Activated naive CD8-positive, alpha-beta T cell treated with anti-CD3 and anti-CD28 coated beads, Interleukin-2, amount 10 ng/mL, durations not matched to agents 7 days and 5 days (primary cell): ENCODE measurements at regions not wholly inside any gene's neighbourhood (a gene's known extent, or its start where the extent isn't known, plus 50 kb on each side); places are given as distances from the start of the nearest gene placed in this dataset.

Experiments used
- ATAC-seq: fragments of 150-1000 bp; cut with Tn5 transposase; one replicate; pipeline ENCODE4 v1.10.0; 2021; ENCODE audit warnings: low read depth, moderate library complexity
- POLR2A ChIA-PET: fragments of 350-600 bp; sonication (Branson Sonifier 250); formaldehyde crosslinking; loops from one replicate; lab custom pipeline; 2021; ENCODE audit warnings: antibody characterized with exemption; lab: Charles Lee
- DNase-seq: peaks from one replicate; pipeline ENCODE4 v3.0.0; 2021
- H3K27ac Mint-ChIP-seq: one replicate; pipeline ENCODE4 v1.8.0; 2022; ENCODE audit warnings: mild to moderate bottlenecking, mixed read lengths
- H3K27me3 Mint-ChIP-seq: one replicate; pipeline ENCODE4 v1.8.0; 2022; ENCODE audit warnings: mild to moderate bottlenecking, moderate library complexity, mixed read lengths
- H3K36me3 Mint-ChIP-seq: one replicate; pipeline ENCODE4 v1.8.0; 2021; ENCODE audit warnings: mild to moderate bottlenecking, mixed read lengths
- H3K4me1 Mint-ChIP-seq: one replicate; pipeline ENCODE4 v1.8.0; 2021; ENCODE audit warnings: mixed read lengths
- H3K4me3 Mint-ChIP-seq: one replicate; pipeline ENCODE4 v1.8.0; 2022; ENCODE audit warnings: mild to moderate bottlenecking, moderate library complexity, mixed read lengths
- H3K9me3 Mint-ChIP-seq: one replicate; pipeline ENCODE4 v1.8.0; 2021; ENCODE audit warnings: mixed read lengths

DNA sequence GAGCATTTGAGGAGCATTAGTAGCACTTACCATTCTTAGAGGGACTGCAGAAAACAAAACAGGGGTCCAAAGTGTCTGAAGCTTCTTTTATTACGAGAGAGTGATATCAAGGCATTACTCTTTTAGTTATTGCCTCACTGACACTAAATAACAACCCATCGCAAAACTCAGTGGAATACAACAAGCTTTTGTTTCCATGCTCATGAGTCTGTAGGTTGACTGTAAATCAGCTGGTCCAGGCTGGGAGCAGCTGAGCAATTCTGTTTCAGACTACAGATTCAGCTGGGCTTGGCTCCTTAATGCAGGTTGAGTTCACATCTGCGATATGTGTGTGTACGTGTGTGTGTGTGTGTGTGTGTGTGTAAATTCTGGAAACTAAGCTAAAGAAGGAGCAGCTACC is 501.8 kb upstream of the PKDCC start:
- no peaks in the 10 kb centered on the region for H3K36me3 Mint-ChIP-seq

DNA sequence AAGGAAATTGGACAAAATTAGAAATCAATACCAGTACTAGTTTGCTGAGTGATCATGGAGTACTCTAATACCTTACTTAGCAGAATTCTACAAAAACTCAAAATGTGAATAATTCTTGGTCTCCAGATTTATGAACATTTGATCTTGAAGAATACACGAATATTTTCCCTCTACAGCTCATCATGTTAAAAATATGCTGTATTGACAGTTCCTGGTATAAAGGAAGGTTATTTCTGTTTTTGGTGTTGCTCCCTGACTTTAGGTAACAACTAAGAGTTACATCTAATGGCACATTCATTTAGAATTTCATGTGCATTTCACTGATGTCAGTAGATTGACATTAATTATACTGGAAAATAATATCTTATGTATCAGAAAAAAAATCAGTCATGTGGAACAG is 479.2 kb upstream of the PKDCC start:
- no peak overlapping the region for H3K4me3 Mint-ChIP-seq
- DNase-seq (no peak), ATAC-seq (no peak)
- H3K27me3 Mint-ChIP-seq = no peaks in the 10 kb centered on the region
- no peak overlapping the region for H3K27ac Mint-ChIP-seq
- no peaks in the 10 kb centered on the region for H3K9me3 Mint-ChIP-seq
- H3K4me1 Mint-ChIP-seq = no peaks in the 10 kb centered on the region
- POLR2A ChIA-PET = no interaction called here
- no peaks in the 10 kb centered on the region for H3K36me3 Mint-ChIP-seq

More for the DNA sequence above, 501.8 kb upstream of the PKDCC start:
- no peak for DNase-seq
- no peaks in the 10 kb centered on the region for H3K4me1 Mint-ChIP-seq
- H3K27me3 Mint-ChIP-seq = no peaks in the 10 kb centered on the region
- H3K4me3 Mint-ChIP-seq = no peak overlapping the region
- POLR2A ChIA-PET = no interaction called here
- H3K9me3 Mint-ChIP-seq = no peaks in the 10 kb centered on the region
- H3K27ac Mint-ChIP-seq = no peak overlapping the region
- no peak for ATAC-seq

DNA sequence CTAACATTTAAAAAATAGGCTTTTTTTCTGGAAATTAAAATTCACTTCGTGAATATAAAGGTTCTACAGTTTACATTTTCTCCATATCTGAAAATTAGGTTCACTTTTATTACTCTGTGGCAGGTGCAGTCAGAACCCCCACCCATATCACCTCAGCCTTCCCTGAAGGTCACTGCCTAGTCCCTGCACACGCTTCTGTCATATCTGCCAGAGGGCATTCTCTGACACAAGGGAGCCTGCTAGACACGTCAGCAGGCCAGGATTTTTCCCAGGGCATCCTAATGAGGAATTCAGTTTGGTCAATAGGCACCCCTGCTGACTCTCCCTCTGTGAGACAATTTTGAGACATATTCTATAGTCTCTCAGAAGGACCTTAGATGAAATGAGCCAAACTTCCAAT is 475.7 kb upstream of the PKDCC start:
- POLR2A ChIA-PET = no interaction called here
- Mint-ChIP-seq H3K4me1 (no peaks in the 10 kb centered on the region), H3K27me3 (no peaks in the 10 kb centered on the region), H3K4me3 (no peak overlapping the region), H3K36me3 (no peaks in the 10 kb centered on the region), H3K27ac (no peak overlapping the region), H3K9me3 (no peaks in the 10 kb centered on the region)
- DNase-seq (no peak), ATAC-seq (no peak)

DNA sequence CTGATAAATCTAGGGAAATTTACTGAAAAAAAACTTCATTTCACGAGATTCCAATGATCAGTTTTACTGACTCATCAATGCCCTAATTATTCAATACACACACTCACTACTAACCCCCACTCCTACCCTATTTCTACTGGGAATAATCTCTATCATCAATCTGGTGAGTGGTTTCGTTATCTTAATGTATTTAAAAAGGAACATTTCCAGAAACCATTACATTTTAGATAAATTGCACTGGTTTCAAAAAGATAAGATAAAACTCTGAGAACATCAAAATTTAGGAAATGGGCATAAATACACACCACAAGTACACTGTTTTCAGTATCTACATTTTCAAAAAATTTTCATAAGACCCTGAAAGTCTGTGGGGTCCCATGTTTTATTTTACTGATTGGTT is 471.4 kb upstream of the PKDCC start:
- ATAC-seq = no peak
- no peaks in the 10 kb centered on the region for H3K9me3 Mint-ChIP-seq
- H3K27me3 Mint-ChIP-seq = no peaks in the 10 kb centered on the region
- no peaks in the 10 kb centered on the region for H3K4me1 Mint-ChIP-seq
- DNase-seq = no peak
- H3K36me3 Mint-ChIP-seq = no peaks in the 10 kb centered on the region
- H3K27ac Mint-ChIP-seq = no peak overlapping the region
- POLR2A ChIA-PET = no interaction called here
- H3K4me3 Mint-ChIP-seq = no peak overlapping the region

DNA sequence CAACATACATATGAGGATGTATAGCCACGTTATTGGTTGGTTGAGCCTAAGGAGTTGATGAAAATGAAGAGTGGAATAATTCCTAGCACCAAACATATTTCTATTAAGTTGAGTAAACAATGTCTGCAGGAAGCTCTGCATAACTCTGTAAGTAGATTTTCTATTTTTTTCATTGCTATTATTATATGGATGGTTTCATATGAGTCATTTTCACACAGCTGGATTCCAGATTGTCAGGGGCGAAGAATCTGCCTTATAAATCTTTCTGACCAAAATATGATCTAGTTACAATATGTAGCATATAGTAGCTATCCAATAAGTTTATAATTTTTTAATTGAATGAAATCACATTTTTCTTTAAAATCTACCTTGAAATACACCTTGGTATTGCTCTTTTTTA is 468.0 kb upstream of the PKDCC start:
- H3K9me3 Mint-ChIP-seq = peaks cover 13% of the 10 kb centered on the region
- no peaks in the 10 kb centered on the region for H3K4me1 Mint-ChIP-seq
- POLR2A ChIA-PET = no interaction called here
- H3K27me3 Mint-ChIP-seq = peaks cover 2% of the 10 kb centered on the region
- no peak overlapping the region for H3K4me3 Mint-ChIP-seq
- no peaks in the 10 kb centered on the region for H3K36me3 Mint-ChIP-seq
- H3K27ac Mint-ChIP-seq = no peak overlapping the region
- DNase-seq (no peak), ATAC-seq (no peak)

DNA sequence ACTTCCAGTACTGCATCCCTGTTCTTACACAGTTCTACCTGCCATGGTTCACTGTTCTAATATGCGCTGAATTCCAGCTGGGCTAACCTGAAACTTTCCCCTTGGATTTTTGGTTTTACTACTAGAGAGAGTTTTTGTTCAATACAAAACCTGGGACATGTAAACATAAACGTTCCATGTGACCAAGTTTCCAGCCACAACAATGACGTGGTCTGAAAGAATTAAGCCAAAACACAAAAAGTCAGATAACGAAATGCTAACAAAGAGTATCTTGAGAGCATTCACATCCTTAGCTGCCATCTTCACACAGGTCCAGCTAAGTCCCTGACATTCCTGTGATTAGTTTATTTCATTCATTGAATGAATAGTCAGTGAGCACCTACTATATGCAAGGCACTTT is 467.0 kb upstream of the PKDCC start:
- ATAC-seq (no peak), DNase-seq (no peak)
- Mint-ChIP-seq H3K27me3 (peaks cover 2% of the 10 kb centered on the region), H3K4me3 (no peak overlapping the region), H3K9me3 (peaks cover 13% of the 10 kb centered on the region), H3K4me1 (no peaks in the 10 kb centered on the region), H3K27ac (no peak overlapping the region), H3K36me3 (no peaks in the 10 kb centered on the region)
- POLR2A ChIA-PET = no interaction called here

DNA sequence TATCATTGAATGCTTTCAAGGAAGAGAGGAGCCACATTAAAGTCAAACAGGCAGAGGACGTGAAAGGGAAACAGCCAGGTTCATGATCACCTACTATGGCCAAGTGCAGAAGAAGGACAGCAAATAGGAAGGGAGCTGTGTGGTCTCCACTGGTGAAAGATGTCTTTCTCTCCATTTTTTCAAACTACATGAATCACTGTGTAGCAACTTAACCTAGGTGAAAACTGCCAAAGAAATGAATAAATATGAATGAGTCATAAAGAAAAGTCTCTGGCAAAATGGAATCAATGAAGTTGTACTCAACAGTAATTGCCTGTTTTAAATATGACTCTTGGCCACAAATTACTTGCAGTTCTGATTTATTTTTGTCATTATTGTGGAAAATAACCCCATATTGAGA is 452.6 kb upstream of the PKDCC start:
- POLR2A ChIA-PET = no interaction called here
- no peak overlapping the region for H3K27ac Mint-ChIP-seq
- DNase-seq (no peak), ATAC-seq (no peak)
- no peaks in the 10 kb centered on the region for H3K36me3 Mint-ChIP-seq
- H3K4me3 Mint-ChIP-seq = no peak overlapping the region
- no peaks in the 10 kb centered on the region for H3K4me1 Mint-ChIP-seq
- H3K27me3 Mint-ChIP-seq = no peaks in the 10 kb centered on the region
- no peaks in the 10 kb centered on the region for H3K9me3 Mint-ChIP-seq

DNA sequence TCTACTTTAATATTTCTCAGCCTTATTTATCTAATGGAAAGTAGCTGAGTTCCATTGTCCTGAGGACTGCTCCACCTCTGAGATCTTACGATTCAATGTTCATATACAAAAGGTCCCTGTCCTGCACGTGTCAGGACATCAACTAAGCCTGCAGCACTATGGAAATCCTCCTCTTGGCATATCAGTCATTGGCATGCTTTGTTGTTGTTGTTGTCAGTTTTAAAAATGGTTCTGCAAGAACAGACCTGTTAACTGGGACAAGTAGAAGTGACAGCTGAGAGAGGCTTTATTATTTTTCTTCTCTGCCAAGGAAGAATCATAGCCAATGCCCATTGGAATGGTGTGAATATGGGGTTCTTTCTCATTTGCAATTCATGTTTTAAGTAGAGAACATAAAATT is 450.1 kb upstream of the PKDCC start:
- no peak for ATAC-seq
- no peaks in the 10 kb centered on the region for H3K4me1 Mint-ChIP-seq
- no peak overlapping the region for H3K4me3 Mint-ChIP-seq
- no peak overlapping the region for H3K27ac Mint-ChIP-seq
- no peaks in the 10 kb centered on the region for H3K36me3 Mint-ChIP-seq
- H3K27me3 Mint-ChIP-seq = no peaks in the 10 kb centered on the region
- POLR2A ChIA-PET = no interaction called here
- DNase-seq = no peak
- H3K9me3 Mint-ChIP-seq = no peaks in the 10 kb centered on the region

DNA sequence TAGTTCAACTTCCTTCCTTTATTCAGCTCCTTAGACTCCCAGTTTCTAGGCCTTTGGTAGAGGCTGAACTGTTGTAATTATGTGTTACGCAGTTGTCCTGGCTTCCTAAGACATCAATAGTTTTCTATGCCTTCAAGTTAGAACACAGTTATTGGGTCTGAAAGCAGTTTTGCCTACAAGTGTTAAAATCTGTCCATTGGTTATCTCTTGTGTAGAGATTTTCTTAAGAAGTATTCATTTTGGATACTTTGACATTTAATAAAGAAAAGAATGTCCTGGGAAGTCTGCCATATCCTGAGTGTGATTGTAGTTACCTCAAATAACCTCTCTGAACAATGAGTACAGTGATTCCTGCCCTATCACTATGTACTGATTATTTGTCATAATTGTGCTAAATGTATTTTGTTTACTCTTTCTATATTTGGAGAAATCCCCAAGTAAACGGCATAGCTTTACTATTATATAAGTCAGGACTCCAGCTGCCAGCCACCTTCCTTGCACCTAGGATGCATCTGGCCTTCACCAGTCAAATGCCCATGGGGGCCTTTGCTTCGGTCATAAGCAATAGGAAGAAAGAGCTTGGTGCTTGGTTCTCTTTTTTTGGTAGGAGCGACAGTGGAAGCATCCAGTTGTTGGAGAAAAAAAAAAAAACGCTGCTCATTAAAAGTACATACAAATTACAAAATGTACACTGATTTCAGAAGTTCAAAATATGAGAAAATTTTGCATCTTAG is 449.5 kb upstream of the PKDCC start:
- Mint-ChIP-seq H3K4me1 (no peaks in the 10 kb centered on the region), H3K9me3 (no peaks in the 10 kb centered on the region), H3K4me3 (no peak overlapping the region), H3K27me3 (no peaks in the 10 kb centered on the region), H3K27ac (no peak overlapping the region), H3K36me3 (no peaks in the 10 kb centered on the region)
- ATAC-seq (no peak), DNase-seq (no peak)
- POLR2A ChIA-PET = no interaction called here

DNA sequence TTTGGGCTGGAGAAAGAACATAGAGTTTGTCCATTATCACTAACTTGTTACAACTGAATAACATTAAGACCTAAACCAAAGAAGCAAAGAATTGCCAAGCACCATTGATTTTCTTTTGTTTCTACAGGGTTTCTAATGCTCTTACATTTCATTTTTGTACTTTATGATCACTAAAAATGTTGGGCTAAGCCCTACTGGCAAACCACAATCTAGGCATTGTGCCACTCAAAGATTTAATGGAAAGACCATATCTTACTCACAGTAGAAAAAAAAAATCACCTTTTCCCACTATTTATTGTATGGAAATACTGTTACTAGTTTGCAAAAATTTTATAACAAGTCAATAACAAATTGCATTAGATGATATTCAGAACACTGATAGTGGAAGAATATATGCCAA is 447.4 kb upstream of the PKDCC start:
- POLR2A ChIA-PET = no interaction called here
- no peak overlapping the region for H3K4me3 Mint-ChIP-seq
- no peaks in the 10 kb centered on the region for H3K36me3 Mint-ChIP-seq
- no peaks in the 10 kb centered on the region for H3K27me3 Mint-ChIP-seq
- ATAC-seq (no peak), DNase-seq (no peak)
- H3K9me3 Mint-ChIP-seq = no peaks in the 10 kb centered on the region
- no peak overlapping the region for H3K27ac Mint-ChIP-seq
- no peaks in the 10 kb centered on the region for H3K4me1 Mint-ChIP-seq

DNA sequence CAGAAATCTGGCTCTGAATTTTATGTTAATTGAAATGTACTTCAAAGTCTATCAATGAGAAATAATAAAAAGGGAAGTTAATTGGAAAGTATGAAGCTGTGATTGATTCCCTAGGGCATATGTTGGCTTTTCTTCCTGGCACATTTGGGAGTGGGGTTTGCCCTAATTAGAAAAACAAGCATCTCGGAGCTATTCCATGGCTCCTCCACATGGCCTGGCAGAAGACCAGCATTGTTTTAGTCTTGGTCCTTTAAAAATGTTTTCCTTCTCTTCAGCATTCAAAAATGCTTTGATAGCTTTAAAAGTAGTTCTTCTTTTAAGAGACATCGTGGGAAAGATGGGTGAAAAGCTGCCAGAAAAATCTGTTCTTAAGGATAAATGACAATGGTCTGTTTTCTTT is 445.5 kb upstream of the PKDCC start:
- Mint-ChIP-seq H3K4me3 (no peak overlapping the region), H3K27ac (no peak overlapping the region), H3K27me3 (no peaks in the 10 kb centered on the region), H3K9me3 (no peaks in the 10 kb centered on the region), H3K36me3 (no peaks in the 10 kb centered on the region), H3K4me1 (no peaks in the 10 kb centered on the region)
- DNase-seq (no peak), ATAC-seq (no peak)
- POLR2A ChIA-PET = no interaction called here

DNA sequence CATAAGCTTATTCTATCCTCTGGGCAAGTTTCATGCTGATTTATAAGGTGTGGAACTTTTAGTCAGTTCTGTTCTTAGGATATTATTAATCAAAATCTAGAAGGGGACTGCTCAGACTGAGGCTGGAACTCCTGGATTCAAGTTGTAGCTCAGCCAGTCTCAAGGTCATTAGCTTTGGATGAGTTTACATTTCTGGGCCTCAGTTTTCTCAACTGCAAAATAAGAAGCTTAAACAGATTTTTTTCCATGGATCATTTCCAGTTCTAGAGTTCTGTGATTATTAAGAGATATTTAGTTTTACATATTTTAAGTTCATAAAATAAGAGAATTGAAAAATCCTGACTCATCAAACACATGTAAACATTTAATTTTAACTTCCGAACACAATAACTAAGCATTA is 442.5 kb upstream of the PKDCC start:
- no peaks in the 10 kb centered on the region for H3K36me3 Mint-ChIP-seq
- DNase-seq (no peak), ATAC-seq (no peak)
- H3K27ac Mint-ChIP-seq = no peak overlapping the region
- no peaks in the 10 kb centered on the region for H3K4me1 Mint-ChIP-seq
- POLR2A ChIA-PET = no interaction called here
- H3K9me3 Mint-ChIP-seq = no peaks in the 10 kb centered on the region
- H3K4me3 Mint-ChIP-seq = no peak overlapping the region
- no peaks in the 10 kb centered on the region for H3K27me3 Mint-ChIP-seq

DNA sequence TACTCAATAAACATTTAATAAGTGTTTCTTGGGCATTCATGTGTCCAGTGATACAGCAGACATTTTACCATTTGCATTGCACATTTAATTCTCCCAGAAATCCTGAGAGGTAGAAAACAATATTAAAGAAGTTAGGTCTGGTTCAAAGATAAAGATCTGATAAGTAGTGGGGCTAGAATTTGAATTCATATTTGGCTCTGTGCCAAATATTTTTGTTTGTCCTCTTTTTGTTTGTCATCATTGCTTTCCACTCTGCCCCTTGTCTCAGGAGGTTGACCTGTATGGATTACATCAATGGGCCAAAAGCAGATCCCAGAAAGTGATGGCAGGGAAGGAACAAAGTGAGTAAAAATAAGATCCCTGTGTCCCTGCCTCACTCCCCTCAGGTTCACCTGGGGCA is 441.9 kb upstream of the PKDCC start:
- Mint-ChIP-seq H3K27me3 (no peaks in the 10 kb centered on the region), H3K4me1 (no peaks in the 10 kb centered on the region), H3K4me3 (no peak overlapping the region), H3K9me3 (no peaks in the 10 kb centered on the region), H3K36me3 (no peaks in the 10 kb centered on the region), H3K27ac (no peak overlapping the region)
- POLR2A ChIA-PET = no interaction called here
- ATAC-seq (no peak), DNase-seq (no peak)

DNA sequence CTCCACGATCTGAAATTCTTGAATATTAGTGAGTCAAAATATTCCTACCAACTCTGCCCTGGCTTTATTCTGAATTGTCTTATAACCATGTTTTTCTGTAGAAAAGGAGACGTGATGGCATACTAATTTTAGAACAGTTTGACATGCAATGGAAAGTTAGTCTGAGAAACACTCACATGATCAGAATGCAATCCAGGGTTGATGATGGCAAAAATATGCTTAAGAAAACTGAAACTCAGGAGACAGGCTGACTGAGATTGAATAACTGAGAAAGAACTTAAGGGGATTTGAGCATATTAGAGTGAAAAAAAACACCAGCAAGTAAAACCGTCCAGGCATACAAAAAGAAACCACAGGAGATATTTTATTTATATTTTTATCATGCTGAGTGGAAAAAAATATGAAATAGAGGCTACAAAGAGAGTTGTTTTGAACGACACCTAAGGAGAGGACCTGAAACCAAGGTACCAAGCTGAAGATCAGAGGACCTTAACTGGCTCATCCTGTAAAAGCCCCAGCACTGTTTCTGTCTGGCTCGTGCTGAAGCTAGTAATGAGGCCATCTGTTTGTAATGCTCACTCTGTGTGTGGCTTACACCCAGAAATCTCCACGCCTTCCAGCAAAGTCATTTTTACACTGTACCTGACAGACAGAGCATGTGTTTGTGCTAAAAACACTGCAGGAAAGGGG is 437.2 kb upstream of the PKDCC start:
- H3K4me1 Mint-ChIP-seq = no peaks in the 10 kb centered on the region
- no peak overlapping the region for H3K27ac Mint-ChIP-seq
- DNase-seq (no peak), ATAC-seq (no peak)
- H3K9me3 Mint-ChIP-seq = no peaks in the 10 kb centered on the region
- no peak overlapping the region for H3K4me3 Mint-ChIP-seq
- POLR2A ChIA-PET = no interaction called here
- H3K36me3 Mint-ChIP-seq = no peaks in the 10 kb centered on the region
- H3K27me3 Mint-ChIP-seq = no peaks in the 10 kb centered on the region
